ENCODE measurements at regions not wholly inside any gene's neighbourhood (a gene's known extent, or its start where the extent isn't known, plus 50 kb on each side); places are given as distances from the start of the nearest gene placed in this dataset.

- intact Hi-C loops (cut with micrococcal nuclease), result no loop called here
- ChIA-PET POLR2A (no interaction called here), CTCF (no interaction called here), RAD21 (ENCODE audit: low non-redundant PET in 1 of 2, low total read pairs in 2 of 2, uncharacterized antibody in 2 of 2, unreplicated experiment in 2 of 2) (no interaction called here)
- ATAC-seq, result no peak
- H3K9ac ChIP-seq (ENCODE audit: low read length), result no peak overlapping the region
- H3K9me2 ChIP-seq (ENCODE audit: insufficient read depth), result no peaks in the 10 kb centered on the region
- H3K79me2 ChIP-seq (ENCODE audit: insufficient read depth, low read length), result no peaks in the 10 kb centered on the region
- no peak overlapping the region for H2AFZ ChIP-seq (ENCODE audit: low read depth, low read length, poor library complexity, severe bottlenecking)
- H3K27ac ChIP-seq (ENCODE audit: low read depth, low read length), result no peak overlapping the region
- no peaks in the 10 kb centered on the region for H3K27me3 ChIP-seq (ENCODE audit: insufficient read depth, low read length)
- TF ChIP-seq POLR2AphosphoS5 (IDR thresholded peaks at IDR 0.05; ENCODE audit: low read depth, low read length) (no peak), RAD21 (IDR thresholded peaks at IDR 0.05; ENCODE audit: low read depth) (no peak), SP1 (IDR thresholded peaks at IDR 0.05; ENCODE audit: low read depth) (no peak), JUND (IDR thresholded peaks at IDR 0.05) (no peak), CTCF (IDR thresholded peaks at IDR 0.05 in 2 of 3, conservative IDR thresholded peaks at IDR 0.05 in 1 of 3; ENCODE audit: borderline replicate concordance in 1 of 3, insufficient read depth in 1 of 3, low read depth in 2 of 3, low read length in 2 of 3) (no peak)
- no peak for DNase-seq (ENCODE audit: low read depth, low spot score)
- H3K4me2 ChIP-seq (ENCODE audit: low read length), result no peak overlapping the region
- no peak overlapping the region for H3K4me3 ChIP-seq (replicated peaks in 1 of 2; ENCODE audit: low read depth in 1 of 2, low read length in 2 of 2)
- no TSS peak for BruUV-seq (replicated peaks)
- no peaks in the 10 kb centered on the region for H3K4me1 ChIP-seq (ENCODE audit: control insufficient read depth in 1 of 2, insufficient read depth in 2 of 2, low read length in 2 of 2)
- no peaks in the 10 kb centered on the region for H3K9me3 ChIP-seq (ENCODE audit: control insufficient read depth in 1 of 2, insufficient read depth in 1 of 2, low read depth in 1 of 2, low read length in 2 of 2)
- H3K36me3 ChIP-seq (ENCODE audit: control insufficient read depth in 1 of 2, insufficient read depth in 2 of 2, low read length in 2 of 2), result no peaks in the 10 kb centered on the region
- H4K20me1 ChIP-seq (ENCODE audit: insufficient read depth), result no peaks in the 10 kb centered on the region
Observed at GRCh38 chr7:41886262-41886900, 183.5 kb upstream of the INHBA start.

- intact Hi-C loops (cut with micrococcal nuclease), result no loop called here
- H3K4me2 ChIP-seq (ENCODE audit: low read length), result no peak overlapping the region
- no peak for ATAC-seq
- TF ChIP-seq EGR1 (IDR thresholded peaks at IDR 0.05; ENCODE audit: low read depth) (no peak), POLR2AphosphoS5 (IDR thresholded peaks at IDR 0.05; ENCODE audit: low read depth, low read length) (no peak), CTCF (IDR thresholded peaks at IDR 0.05 in 2 of 3, conservative IDR thresholded peaks at IDR 0.05 in 1 of 3; ENCODE audit: borderline replicate concordance in 1 of 3, insufficient read depth in 1 of 3, low read depth in 2 of 3, low read length in 2 of 3) (no peak), ZFX (IDR thresholded peaks at IDR 0.05) (no peak), CEBPB (IDR thresholded peaks at IDR 0.05; ENCODE audit: low read depth) (no peak), ATF3 (IDR thresholded peaks at IDR 0.05) (no peak), SIN3A (IDR thresholded peaks at IDR 0.05; ENCODE audit: low read depth) (no peak), TCF7L2 (IDR thresholded peaks at IDR 0.05; ENCODE audit: borderline replicate concordance, extremely low read depth, insufficient read depth, insufficient read length) (no peak), ZNF274 (IDR thresholded peaks at IDR 0.05; ENCODE audit: low read depth, low read length) (no peak), MAX (IDR thresholded peaks at IDR 0.05) (no peak), EZH2phosphoT487 (IDR thresholded peaks at IDR 0.05; ENCODE audit: borderline replicate concordance) (no peak), YY1 (IDR thresholded peaks at IDR 0.05; ENCODE audit: extremely low read depth, insufficient replicate concordance, low read depth, low read length) (no peak), RAD21 (IDR thresholded peaks at IDR 0.05; ENCODE audit: low read depth) (no peak), FOSL1 (IDR thresholded peaks at IDR 0.05; ENCODE audit: low read depth) (no peak), EZH2 (IDR thresholded peaks at IDR 0.05) (no peak)
Observed at GRCh38 chr7:41885748-41886147, 182.9 kb upstream of the INHBA start.

More at GRCh38 chr7:41885748-41886147, 182.9 kb upstream of the INHBA start:
- no peak overlapping the region for H3K27ac ChIP-seq (ENCODE audit: low read depth, low read length)
- H3K36me3 ChIP-seq (ENCODE audit: control insufficient read depth in 1 of 2, insufficient read depth in 2 of 2, low read length in 2 of 2), result no peaks in the 10 kb centered on the region
- no peak overlapping the region for H3K4me3 ChIP-seq (replicated peaks in 1 of 2; ENCODE audit: low read depth in 1 of 2, low read length in 2 of 2)
- DNase-seq (ENCODE audit: low read depth, low spot score), result no peak
- ChIA-PET RAD21 (ENCODE audit: low non-redundant PET in 1 of 2, low total read pairs in 2 of 2, uncharacterized antibody in 2 of 2, unreplicated experiment in 2 of 2) (no interaction called here), CTCF (no interaction called here), POLR2A (no interaction called here)
- no peaks in the 10 kb centered on the region for H3K4me1 ChIP-seq (ENCODE audit: control insufficient read depth in 1 of 2, insufficient read depth in 2 of 2, low read length in 2 of 2)
- H3K9me3 ChIP-seq (ENCODE audit: control insufficient read depth in 1 of 2, insufficient read depth in 1 of 2, low read depth in 1 of 2, low read length in 2 of 2), result no peaks in the 10 kb centered on the region
- no peaks in the 10 kb centered on the region for H3K9me2 ChIP-seq (ENCODE audit: insufficient read depth)
- no TSS peak for BruUV-seq (replicated peaks)
- no peak overlapping the region for H2AFZ ChIP-seq (ENCODE audit: low read depth, low read length, poor library complexity, severe bottlenecking)
- H4K20me1 ChIP-seq (ENCODE audit: insufficient read depth), result no peaks in the 10 kb centered on the region
- no peak overlapping the region for H3K9ac ChIP-seq (ENCODE audit: low read length)
- no peaks in the 10 kb centered on the region for H3K27me3 ChIP-seq (ENCODE audit: insufficient read depth, low read length)
- H3K79me2 ChIP-seq (ENCODE audit: insufficient read depth, low read length), result no peaks in the 10 kb centered on the region
